ENCODE measurements at regions not wholly inside any gene's neighbourhood (a gene's known extent, or its start where the extent isn't known, plus 50 kb on each side); places are given as distances from the start of the nearest gene placed in this dataset.
"Not testable (repeated sequence)": the region's sequence is repeated elsewhere in the genome, so short reads cannot be mapped to it uniquely, and the experiment has no call there.

- H3K79me1 ChIP-seq (ENCODE audit: insufficient read depth, low read depth, low read length, poor library complexity, severe bottlenecking); H3K27ac ChIP-seq (ENCODE audit: insufficient read length, low read depth, low read length); H2BK20ac ChIP-seq (ENCODE audit: low read depth, low read length, poor library complexity, severe bottlenecking); H3K4me2 ChIP-seq (ENCODE audit: insufficient read depth, insufficient read length, low read length); DNase-seq; H3K79me2 ChIP-seq (ENCODE audit: insufficient read depth, low read length); H3K23me2 ChIP-seq (ENCODE audit: insufficient read length, low read depth, low read length, poor library complexity, severe bottlenecking); H4K8ac ChIP-seq (replicated peaks; ENCODE audit: insufficient read length, low read depth, low read length); H3K4ac ChIP-seq (ENCODE audit: low read depth, low read length); H2BK120ac ChIP-seq (ENCODE audit: low read depth, low read length, poor library complexity, severe bottlenecking); H3K23ac ChIP-seq (ENCODE audit: insufficient read length, low read depth, low read length); H3K27me3 ChIP-seq (ENCODE audit: insufficient read depth, low read length); H3K36me3 Mint-ChIP-seq (ENCODE audit: insufficient read depth in 1 of 3, low read depth in 3 of 3); H3K14ac ChIP-seq (ENCODE audit: insufficient read depth, low read length); H2BK12ac ChIP-seq (ENCODE audit: insufficient read length, low read depth, low read length); H4K20me1 ChIP-seq (ENCODE audit: control insufficient read depth, insufficient read depth, insufficient read length); H3K18ac ChIP-seq (ENCODE audit: insufficient read length, low read depth, low read length); H2BK5ac ChIP-seq (ENCODE audit: insufficient read length, low read length); H3K27ac Mint-ChIP-seq; H2AK5ac ChIP-seq (ENCODE audit: insufficient read length, low read length); H3K9me3 Mint-ChIP-seq; H3T11ph ChIP-seq (ENCODE audit: low read length); H3K27me3 Mint-ChIP-seq (ENCODE audit: low read depth); H2BK15ac ChIP-seq (ENCODE audit: low read depth, low read length); H3K9ac ChIP-seq (ENCODE audit: extremely low read depth, insufficient read length, low read length); H4K91ac ChIP-seq (ENCODE audit: insufficient read length, low read depth, low read length); H4K5ac ChIP-seq (ENCODE audit: insufficient read length, low read depth, low read length); H2AFZ ChIP-seq (ENCODE audit: low read length); H3K4me3 Mint-ChIP-seq; H3K56ac ChIP-seq (ENCODE audit: insufficient read length, low read depth, low read length); H3K9me3 ChIP-seq (ENCODE audit: control insufficient read depth, low read depth, low read length); H3K4me1 ChIP-seq (ENCODE audit: insufficient read depth, low read length): not testable (repeated sequence)
- WGBS (ENCODE audit: extremely low coverage, insufficient read length, low lambda C conversion rate): no CpG with 5 or more reads among the region's 1 CpG
- peaks cover 13% of the 10 kb centered on the region in 2 experiments for H3K4me1 Mint-ChIP-seq
These were observed 78.7 kb downstream of the DEFB131A start for GRCh38 chr4:9522903-9523302.

GRCh38 chr4:9524406-9524805 is 80.2 kb downstream of the DEFB131A start:
- H3K9ac ChIP-seq (ENCODE audit: extremely low read depth, insufficient read length, low read length); H3K56ac ChIP-seq (ENCODE audit: insufficient read length, low read depth, low read length); H4K20me1 ChIP-seq (ENCODE audit: control insufficient read depth, insufficient read depth, insufficient read length); H4K8ac ChIP-seq (replicated peaks; ENCODE audit: insufficient read length, low read depth, low read length); H3K4me3 Mint-ChIP-seq; H4K91ac ChIP-seq (ENCODE audit: insufficient read length, low read depth, low read length); H3K4me1 ChIP-seq (ENCODE audit: insufficient read depth, low read length); H3K23ac ChIP-seq (ENCODE audit: insufficient read length, low read depth, low read length); H3K4ac ChIP-seq (ENCODE audit: low read depth, low read length); H3K23me2 ChIP-seq (ENCODE audit: insufficient read length, low read depth, low read length, poor library complexity, severe bottlenecking); H3K9me3 ChIP-seq (ENCODE audit: control insufficient read depth, low read depth, low read length); H3K27me3 ChIP-seq (ENCODE audit: insufficient read depth, low read length); H3K36me3 Mint-ChIP-seq (ENCODE audit: insufficient read depth in 1 of 3, low read depth in 3 of 3); H2BK120ac ChIP-seq (ENCODE audit: low read depth, low read length, poor library complexity, severe bottlenecking); H2AK5ac ChIP-seq (ENCODE audit: insufficient read length, low read length); H3K27ac ChIP-seq (ENCODE audit: insufficient read length, low read depth, low read length); H4K5ac ChIP-seq (ENCODE audit: insufficient read length, low read depth, low read length); H3K79me1 ChIP-seq (ENCODE audit: insufficient read depth, low read depth, low read length, poor library complexity, severe bottlenecking); H3K18ac ChIP-seq (ENCODE audit: insufficient read length, low read depth, low read length); H2BK20ac ChIP-seq (ENCODE audit: low read depth, low read length, poor library complexity, severe bottlenecking); H3K79me2 ChIP-seq (ENCODE audit: insufficient read depth, low read length); DNase-seq; H3T11ph ChIP-seq (ENCODE audit: low read length); H2BK15ac ChIP-seq (ENCODE audit: low read depth, low read length); H2BK5ac ChIP-seq (ENCODE audit: insufficient read length, low read length); H3K9me3 Mint-ChIP-seq; H3K27ac Mint-ChIP-seq; H3K14ac ChIP-seq (ENCODE audit: insufficient read depth, low read length); H2BK12ac ChIP-seq (ENCODE audit: insufficient read length, low read depth, low read length); H2AFZ ChIP-seq (ENCODE audit: low read length); H3K4me2 ChIP-seq (ENCODE audit: insufficient read depth, insufficient read length, low read length): not testable (repeated sequence)
- WGBS (ENCODE audit: extremely low coverage, insufficient read length, low lambda C conversion rate): no CpG with 5 or more reads among the region's 18 CpGs
- H3K27me3 Mint-ChIP-seq (ENCODE audit: low read depth): peaks cover 13% of the 10 kb centered on the region
- peaks cover 21 to 22% of the 10 kb centered on the region in 2 experiments for H3K4me1 Mint-ChIP-seq

Measured in H9 (cell line).